HG03103 (cell line): ENCODE measurements at regions not wholly inside any gene's neighbourhood (a gene's known extent, or its start where the extent isn't known, plus 50 kb on each side); places are given as distances from the start of the nearest gene placed in this dataset.
"Not testable (repeated sequence)": the region's sequence is repeated elsewhere in the genome, so short reads cannot be mapped to it uniquely, and the experiment has no call there.

Experiments used
- ATAC-seq: cut with Tn5 transposase; IDR thresholded peaks from one replicate; pipeline ENCODE4 v1.9.1; 2021; ENCODE audit warnings: low read depth; ENCODE audit not compliant: unreplicated experiment

- ATAC-seq = no peak
Observed at GRCh38 chr2:56018267-56018666, 94.7 kb upstream of the EFEMP1 start.

GRCh38 chr2:56021136-56021474, 97.5 kb upstream of the EFEMP1 start:
- no peak for ATAC-seq

- ATAC-seq = no peak
Observed at GRCh38 chr2:56021579-56021978, 98.0 kb upstream of the EFEMP1 start.

- no peak for ATAC-seq
Observed at GRCh38 chr2:56025469-56026193, 102.0 kb upstream of the EFEMP1 start.

- no peak for ATAC-seq
Observed at GRCh38 chr2:56026828-56027227, 103.2 kb upstream of the EFEMP1 start.

GRCh38 chr2:56030062-56030461, 106.5 kb upstream of the EFEMP1 start:
- no peak for ATAC-seq

GRCh38 chr2:56030901-56031300, 107.3 kb upstream of the EFEMP1 start:
- ATAC-seq = no peak

GRCh38 chr2:56034258-56034657, 110.7 kb upstream of the EFEMP1 start:
- no peak for ATAC-seq

- no peak for ATAC-seq
Observed at GRCh38 chr2:56040189-56040588, 116.6 kb upstream of the EFEMP1 start.

- ATAC-seq = no peak
Observed at GRCh38 chr2:56040834-56041233, 117.3 kb upstream of the EFEMP1 start.

- ATAC-seq = no peak
Observed at GRCh38 chr2:56047136-56047535, 123.6 kb upstream of the EFEMP1 start.

- no peak for ATAC-seq
Observed at GRCh38 chr2:56049233-56049845, 125.8 kb upstream of the EFEMP1 start.

- no peak for ATAC-seq
Observed at GRCh38 chr2:56053679-56054078, 130.1 kb upstream of the EFEMP1 start.

- ATAC-seq = no peak
Observed at GRCh38 chr2:56055405-56055804, 128.4 kb upstream of the CCDC85A start.

GRCh38 chr2:56061327-56061726, 122.5 kb upstream of the CCDC85A start:
- ATAC-seq = not testable (repeated sequence)

- ATAC-seq = no peak
Observed at GRCh38 chr2:56068746-56069145, 115.0 kb upstream of the CCDC85A start.

GRCh38 chr2:56077359-56077915, 106.4 kb upstream of the CCDC85A start:
- ATAC-seq = no peak

GRCh38 chr2:56082665-56083064, 101.1 kb upstream of the CCDC85A start:
- ATAC-seq = no peak

- ATAC-seq = no peak
Observed at GRCh38 chr2:56084111-56084901, 99.5 kb upstream of the CCDC85A start.

- ATAC-seq = no peak
Observed at GRCh38 chr2:56086336-56086735, 97.5 kb upstream of the CCDC85A start.

- no peak for ATAC-seq
Observed at GRCh38 chr2:56088411-56088810, 95.4 kb upstream of the CCDC85A start.
